ENCODE measurements at regions not wholly inside any gene's neighbourhood (a gene's known extent, or its start where the extent isn't known, plus 50 kb on each side); places are given as distances from the start of the nearest gene placed in this dataset.

DNA sequence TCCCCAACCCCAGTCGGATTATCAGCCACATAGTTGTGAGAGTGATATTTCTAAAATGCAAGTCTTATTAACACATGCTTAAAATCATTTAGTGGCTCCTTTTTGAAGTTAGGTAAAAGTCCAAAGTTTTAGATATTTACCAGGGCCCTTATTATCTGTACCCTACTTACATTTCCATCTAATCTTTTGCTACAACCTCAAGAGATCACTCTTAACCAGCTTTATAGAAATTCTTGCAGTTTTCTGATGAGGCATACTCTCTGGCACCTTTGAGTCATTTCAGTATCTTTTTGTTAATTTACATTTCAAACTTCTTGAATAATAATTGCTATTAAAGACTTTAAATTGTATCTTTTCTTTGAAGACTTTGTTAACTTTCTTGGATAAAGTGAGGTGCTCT, 453.3 kb downstream of the RFPL4B start:
- no peak for DNase-seq (ENCODE audit: low read depth)

DNA sequence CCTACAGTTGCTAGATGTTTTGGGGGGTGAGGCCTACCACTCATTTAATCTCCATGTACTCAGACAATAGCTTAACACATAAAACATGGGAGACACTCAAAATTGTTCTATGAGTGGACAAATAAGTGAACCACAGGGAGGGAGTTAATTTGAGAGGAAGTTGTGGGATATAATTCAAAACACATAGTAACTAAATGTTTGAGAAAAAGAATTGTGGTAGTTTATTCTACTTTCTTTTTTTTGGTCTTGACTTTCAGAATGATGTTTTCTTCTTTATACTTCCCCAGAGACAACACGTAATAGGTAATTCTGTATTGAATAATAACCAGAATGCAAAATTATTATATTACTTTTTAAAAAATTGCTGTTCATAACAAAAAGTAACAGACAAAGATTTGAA, 453.8 kb downstream of the RFPL4B start:
- DNase-seq (ENCODE audit: low read depth), result no peak

- DNase-seq (ENCODE audit: low read depth), result no peak
Measured at GRCh38 chr6:112801468-112802080, 454.4 kb downstream of the RFPL4B start.

DNA sequence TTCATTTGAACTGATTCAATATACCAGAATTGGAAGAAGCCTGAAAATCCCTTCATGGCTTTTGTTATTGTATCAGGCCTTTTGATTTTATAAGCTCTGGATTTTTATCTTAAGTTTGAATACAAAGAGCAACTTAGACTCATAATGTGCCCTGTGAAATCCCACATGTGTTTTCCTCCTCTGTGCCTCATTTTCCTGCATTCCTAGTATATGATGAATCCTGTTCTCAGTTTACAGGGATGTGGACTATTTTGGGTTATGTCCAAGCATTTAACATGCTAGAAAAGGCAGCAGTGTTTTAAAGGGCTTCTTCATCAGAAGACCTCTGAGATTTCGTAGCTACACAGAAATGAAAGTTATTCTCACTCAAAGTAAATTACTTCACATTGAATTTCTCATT, 455.0 kb downstream of the RFPL4B start:
- DNase-seq (ENCODE audit: low read depth), result peak; percentile 60

DNA sequence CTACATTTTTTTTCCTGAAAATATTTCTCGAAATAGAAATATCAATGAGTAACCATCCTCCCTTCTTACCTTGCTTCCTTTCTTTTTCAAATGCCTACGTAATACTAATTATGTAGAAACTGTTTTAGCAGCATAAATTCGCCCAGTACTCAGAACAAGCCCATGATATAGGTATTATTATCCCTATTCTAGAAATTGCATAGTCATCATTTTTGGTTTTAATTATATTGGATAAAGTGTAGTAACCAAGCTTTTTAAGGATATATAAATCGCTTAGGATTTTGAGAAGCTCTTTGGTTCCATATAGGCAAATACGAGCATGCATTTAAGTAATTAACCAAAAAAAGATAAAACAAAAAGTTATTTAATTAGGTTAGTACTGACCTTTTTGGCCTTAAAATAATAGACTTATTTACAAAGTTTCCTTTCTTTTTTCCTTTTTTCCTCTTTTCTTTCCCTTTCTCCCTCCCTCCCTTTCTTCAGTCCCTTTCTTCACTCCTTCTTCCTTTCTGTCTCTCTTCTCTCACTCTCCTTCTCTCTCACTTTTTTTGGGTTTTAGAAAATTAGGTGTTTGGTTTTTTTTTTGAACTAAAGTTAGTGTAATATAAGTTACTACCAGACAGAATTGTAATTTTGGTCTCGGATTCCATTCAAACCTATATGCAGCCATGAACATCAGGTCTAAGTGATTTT, 457.7 kb downstream of the RFPL4B start:
- no peak for DNase-seq (ENCODE audit: low read depth)

GRCh38 chr6:112806163-112806865, 459.2 kb downstream of the RFPL4B start:
- no peak for DNase-seq (ENCODE audit: low read depth)

- DNase-seq (ENCODE audit: low read depth), result no peak
Measured at GRCh38 chr6:112821476-112821875, 474.3 kb downstream of the RFPL4B start.

- no peak for DNase-seq (ENCODE audit: low read depth)
Measured at GRCh38 chr6:112822769-112823168, 475.6 kb downstream of the RFPL4B start.

DNA sequence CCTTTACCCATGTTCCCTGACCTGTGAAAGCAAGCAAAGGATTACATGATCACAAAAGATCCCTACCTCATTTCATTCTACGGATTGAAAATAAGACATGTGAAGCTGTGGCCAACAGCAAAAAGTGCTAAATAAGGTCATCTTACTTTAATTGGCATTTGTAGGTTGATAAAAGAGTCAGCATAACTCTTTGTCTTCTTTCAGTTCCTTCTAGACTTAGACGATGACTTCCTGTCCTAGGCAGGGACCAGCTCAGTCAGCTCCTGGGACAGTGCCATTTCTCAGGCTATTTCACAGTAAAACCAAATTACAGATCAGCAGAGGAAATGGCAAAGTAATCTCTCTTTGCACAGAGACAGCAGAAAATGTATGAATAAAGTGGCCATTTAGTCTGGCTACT, 480.7 kb downstream of the RFPL4B start:
- DNase-seq (ENCODE audit: low read depth), result no peak

DNA sequence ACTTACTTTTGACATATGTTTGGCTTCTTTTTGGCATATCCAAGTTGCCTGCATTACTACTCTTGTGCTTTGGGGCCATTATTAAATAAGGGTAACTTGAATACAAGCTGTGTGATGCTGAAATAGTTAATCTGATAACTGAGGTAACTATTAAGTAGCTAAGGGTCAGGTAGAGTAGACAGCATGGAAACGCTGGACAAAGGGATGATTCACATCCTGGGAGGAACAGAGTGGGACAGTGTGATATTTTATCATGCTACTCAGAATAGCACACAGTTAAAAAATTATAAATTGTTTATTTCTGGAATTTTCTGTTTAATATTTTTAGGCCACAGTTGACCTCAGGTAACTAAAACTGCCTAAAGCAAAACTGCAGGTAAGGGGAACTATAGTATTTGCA, 483.9 kb downstream of the RFPL4B start:
- DNase-seq (ENCODE audit: low read depth), result peak; percentile 7

DNA sequence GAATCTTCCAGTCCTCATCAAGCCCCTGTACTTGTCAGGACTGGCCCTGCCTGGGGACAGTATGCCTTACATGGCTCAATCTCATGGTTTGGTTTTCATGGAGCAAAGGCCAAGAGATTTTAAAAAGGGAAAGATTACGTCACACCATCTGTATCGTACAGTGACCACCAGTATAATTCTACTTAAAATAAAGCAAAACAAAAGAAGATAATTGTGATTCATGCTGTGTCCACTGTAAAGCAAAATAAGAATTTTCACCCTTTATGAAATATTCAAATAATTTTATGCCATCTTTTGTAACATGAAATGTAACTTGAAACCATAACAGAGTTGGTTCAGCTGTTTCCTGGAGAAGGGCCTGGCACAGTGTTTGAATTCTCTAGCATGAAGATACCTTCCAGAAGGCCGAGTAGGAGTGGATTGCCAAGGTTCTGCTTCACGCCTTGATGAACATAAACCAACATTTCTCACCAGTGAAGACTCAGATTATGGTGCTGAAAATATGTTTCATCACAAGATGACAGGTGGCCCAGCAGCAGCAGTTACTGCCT, 486.5 kb downstream of the RFPL4B start:
- DNase-seq (ENCODE audit: low read depth), result no peak

DNA sequence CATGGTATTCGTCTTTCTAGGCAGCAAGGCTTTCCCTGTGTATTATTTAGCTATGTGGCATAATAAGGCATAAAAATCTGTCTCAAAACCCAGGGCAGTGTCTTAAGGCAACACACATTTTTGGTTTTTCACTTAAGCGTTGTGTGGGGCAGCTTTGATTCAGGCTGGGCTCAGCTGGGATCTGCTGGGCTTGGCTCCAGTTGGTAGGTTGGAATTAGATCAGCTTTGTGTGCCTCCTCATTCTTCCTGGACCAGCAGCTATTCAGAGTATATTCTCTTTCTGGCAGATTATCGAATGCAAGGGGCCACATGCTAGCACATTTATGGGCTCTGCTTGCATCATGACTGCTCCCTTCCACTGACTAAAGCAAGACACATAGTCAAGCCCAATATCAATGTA, 487.9 kb downstream of the RFPL4B start:
- no peak for DNase-seq (ENCODE audit: low read depth)

GRCh38 chr6:112839525-112839961, 492.4 kb downstream of the RFPL4B start:
- DNase-seq (ENCODE audit: low read depth), result peak; percentile 18

GRCh38 chr6:112841553-112842329, 494.6 kb downstream of the RFPL4B start:
- no peak for DNase-seq (ENCODE audit: low read depth)

GRCh38 chr6:112842330-112842685, 495.2 kb downstream of the RFPL4B start:
- no peak for DNase-seq (ENCODE audit: low read depth)

GRCh38 chr6:112846681-112847080, 499.6 kb downstream of the RFPL4B start:
- no peak for DNase-seq (ENCODE audit: low read depth)

- DNase-seq (ENCODE audit: low read depth), result no peak
Measured at GRCh38 chr6:112851146-112851545, 504.0 kb downstream of the RFPL4B start.

- no peak for DNase-seq (ENCODE audit: low read depth)
Measured at GRCh38 chr6:112853162-112853561, 506.0 kb downstream of the RFPL4B start.

- DNase-seq (ENCODE audit: low read depth), result no peak
Measured at GRCh38 chr6:112863753-112864152, 516.6 kb downstream of the RFPL4B start.

DNA sequence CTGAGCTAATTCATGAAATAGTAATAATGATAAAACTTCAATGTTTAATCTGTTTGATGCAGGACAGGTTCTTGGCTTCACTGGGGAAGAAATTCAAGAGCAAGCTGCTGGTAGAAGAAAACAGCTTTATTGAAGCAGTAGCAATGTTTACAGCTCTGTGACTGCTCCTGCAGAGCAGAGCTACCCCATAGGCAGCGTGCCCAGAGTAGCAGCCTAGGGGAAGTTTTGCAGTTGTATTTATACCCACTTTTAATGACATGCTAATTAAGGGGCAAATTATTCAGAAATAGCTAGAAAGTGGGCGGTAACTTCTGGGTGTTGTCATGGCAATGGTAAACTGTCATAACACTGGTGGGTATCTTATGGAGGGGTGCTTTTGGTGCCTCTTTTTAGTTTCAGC, 518.0 kb downstream of the RFPL4B start:
- no peak for DNase-seq (ENCODE audit: low read depth)

GRCh38 chr6:112874881-112875280, 527.8 kb downstream of the RFPL4B start:
- DNase-seq (ENCODE audit: low read depth), result no peak
